AG04450 (cell line): ENCODE measurements at regions not wholly inside any gene's neighbourhood (a gene's known extent, or its start where the extent isn't known, plus 50 kb on each side); places are given as distances from the start of the nearest gene placed in this dataset.

ENCODE experiments used
- CTCF ChIA-PET: fragments of 300-600, 350-600 bp; formaldehyde crosslinking; extraction: SDS; loops from one replicate; lab custom pipeline; 2022; ENCODE audit warnings: antibody characterized with exemption, inconsistent platforms; lab: Charles Lee
- POLR2A ChIA-PET: fragments of 350-600 bp; formaldehyde crosslinking; extraction: SDS; loops from one replicate; lab custom pipeline; 2021; ENCODE audit warnings: antibody characterized with exemption, inconsistent platforms; lab: Yijun Ruan, JAX
- DNase-seq: peaks from one replicate; pipeline ENCODE4 v3.0.0-alpha.2; 2011; ENCODE audit warnings: low read depth, low spot score
- H3K27ac ChIP-seq: one replicate; pipeline ENCODE4 v1.5.1; 2012; ENCODE audit warnings: low read depth, low read length, control low read depth
- H3K27me3 ChIP-seq: one replicate; pipeline ENCODE4 v1.6.0; 2012; ENCODE audit warnings: low read length; ENCODE audit not compliant: control insufficient read depth, insufficient read depth
- H3K4me3 ChIP-seq: 2 replicates; pipeline ENCODE4 v1.5.1; 2011; ENCODE audit warnings: mild to moderate bottlenecking, low read depth, low read length, control low read depth
- H3K9me3 ChIP-seq: 2 replicates; pipeline ENCODE4 v1.5.1; 2012; ENCODE audit warnings: low read length; ENCODE audit not compliant: control insufficient read depth, insufficient read depth
- TF ChIP-seq, protein P1 (sequence below): IDR thresholded peaks from 2 replicates; pipeline ENCODE4 v1.5.1; 2011; ENCODE audit warnings: low read depth, low read length, control low read depth, inconsistent platforms

DNA sequence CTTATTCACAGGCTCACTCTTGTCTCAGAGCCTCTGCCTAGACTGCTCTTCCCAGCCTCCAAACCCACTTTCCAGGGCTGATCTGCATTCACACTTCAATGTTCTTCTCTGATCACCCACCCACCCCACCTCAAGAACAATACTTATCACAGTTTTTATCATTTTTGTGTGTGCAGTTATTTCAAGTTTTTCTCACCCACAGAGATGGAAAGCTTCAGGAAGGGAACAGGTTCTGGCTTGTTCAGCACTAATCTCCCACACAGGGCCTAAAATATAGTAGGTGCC, 160.9 kb downstream of the MRPL14 start:
- H3K27ac ChIP-seq: no peak overlapping the region
- H3K9me3 ChIP-seq: peaks cover 3% of the 10 kb centered on the region; the same call in 1 of the 2 replicates
- TF ChIP-seq, protein P1, sequence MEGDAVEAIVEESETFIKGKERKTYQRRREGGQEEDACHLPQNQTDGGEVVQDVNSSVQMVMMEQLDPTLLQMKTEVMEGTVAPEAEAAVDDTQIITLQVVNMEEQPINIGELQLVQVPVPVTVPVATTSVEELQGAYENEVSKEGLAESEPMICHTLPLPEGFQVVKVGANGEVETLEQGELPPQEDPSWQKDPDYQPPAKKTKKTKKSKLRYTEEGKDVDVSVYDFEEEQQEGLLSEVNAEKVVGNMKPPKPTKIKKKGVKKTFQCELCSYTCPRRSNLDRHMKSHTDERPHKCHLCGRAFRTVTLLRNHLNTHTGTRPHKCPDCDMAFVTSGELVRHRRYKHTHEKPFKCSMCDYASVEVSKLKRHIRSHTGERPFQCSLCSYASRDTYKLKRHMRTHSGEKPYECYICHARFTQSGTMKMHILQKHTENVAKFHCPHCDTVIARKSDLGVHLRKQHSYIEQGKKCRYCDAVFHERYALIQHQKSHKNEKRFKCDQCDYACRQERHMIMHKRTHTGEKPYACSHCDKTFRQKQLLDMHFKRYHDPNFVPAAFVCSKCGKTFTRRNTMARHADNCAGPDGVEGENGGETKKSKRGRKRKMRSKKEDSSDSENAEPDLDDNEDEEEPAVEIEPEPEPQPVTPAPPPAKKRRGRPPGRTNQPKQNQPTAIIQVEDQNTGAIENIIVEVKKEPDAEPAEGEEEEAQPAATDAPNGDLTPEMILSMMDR: no peak
- no peak for DNase-seq
- peaks cover 3% of the 10 kb centered on the region for H3K27me3 ChIP-seq
- ChIA-PET POLR2A (no interaction called here), CTCF (no interaction called here)
- H3K4me3 ChIP-seq: no peak overlapping the region

DNA sequence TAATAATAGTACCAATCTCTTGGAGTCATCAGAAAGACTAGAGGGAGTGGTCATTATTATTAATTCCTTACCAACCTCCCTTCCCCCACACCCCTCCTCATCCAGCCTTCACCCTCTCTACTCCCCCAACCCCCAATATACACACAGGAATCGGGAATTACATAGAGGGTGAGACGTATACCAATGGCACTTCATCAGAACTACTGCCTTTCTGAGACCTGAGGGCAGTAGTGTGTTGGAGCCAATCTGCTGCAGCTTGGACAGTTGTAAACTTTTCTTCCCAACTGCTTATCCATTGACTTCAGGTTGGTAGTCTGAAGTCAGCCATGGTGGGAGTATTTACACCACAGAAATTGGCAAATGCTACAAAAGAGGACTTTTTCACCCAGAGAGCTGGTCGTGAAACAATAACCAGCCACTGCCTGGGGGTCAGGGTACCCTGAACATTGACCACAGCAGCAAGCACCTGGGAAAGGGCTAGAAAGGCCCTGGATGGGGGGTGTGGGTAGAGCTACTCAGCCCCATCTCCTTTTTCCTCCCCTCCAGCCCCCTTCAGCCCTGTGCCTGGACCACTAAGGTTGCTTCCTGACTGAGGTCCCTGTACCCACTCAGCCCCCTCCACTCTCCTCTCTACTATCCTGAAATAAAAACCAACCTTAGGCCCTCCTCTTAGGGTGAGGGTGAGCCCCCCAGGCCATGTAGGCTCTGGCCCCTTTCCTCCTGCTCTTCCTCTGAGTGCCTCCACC, 161.5 kb downstream of the MRPL14 start:
- peaks cover 3% of the 10 kb centered on the region for H3K27me3 ChIP-seq
- no peak overlapping the region for H3K27ac ChIP-seq
- H3K4me3 ChIP-seq: no peak overlapping the region
- ChIA-PET CTCF (no interaction called here), POLR2A (no interaction called here)
- peaks cover 3% of the 10 kb centered on the region; the same call in 1 of the 2 replicates for H3K9me3 ChIP-seq
- DNase-seq: no peak
- TF ChIP-seq, protein P1: no peak

DNA sequence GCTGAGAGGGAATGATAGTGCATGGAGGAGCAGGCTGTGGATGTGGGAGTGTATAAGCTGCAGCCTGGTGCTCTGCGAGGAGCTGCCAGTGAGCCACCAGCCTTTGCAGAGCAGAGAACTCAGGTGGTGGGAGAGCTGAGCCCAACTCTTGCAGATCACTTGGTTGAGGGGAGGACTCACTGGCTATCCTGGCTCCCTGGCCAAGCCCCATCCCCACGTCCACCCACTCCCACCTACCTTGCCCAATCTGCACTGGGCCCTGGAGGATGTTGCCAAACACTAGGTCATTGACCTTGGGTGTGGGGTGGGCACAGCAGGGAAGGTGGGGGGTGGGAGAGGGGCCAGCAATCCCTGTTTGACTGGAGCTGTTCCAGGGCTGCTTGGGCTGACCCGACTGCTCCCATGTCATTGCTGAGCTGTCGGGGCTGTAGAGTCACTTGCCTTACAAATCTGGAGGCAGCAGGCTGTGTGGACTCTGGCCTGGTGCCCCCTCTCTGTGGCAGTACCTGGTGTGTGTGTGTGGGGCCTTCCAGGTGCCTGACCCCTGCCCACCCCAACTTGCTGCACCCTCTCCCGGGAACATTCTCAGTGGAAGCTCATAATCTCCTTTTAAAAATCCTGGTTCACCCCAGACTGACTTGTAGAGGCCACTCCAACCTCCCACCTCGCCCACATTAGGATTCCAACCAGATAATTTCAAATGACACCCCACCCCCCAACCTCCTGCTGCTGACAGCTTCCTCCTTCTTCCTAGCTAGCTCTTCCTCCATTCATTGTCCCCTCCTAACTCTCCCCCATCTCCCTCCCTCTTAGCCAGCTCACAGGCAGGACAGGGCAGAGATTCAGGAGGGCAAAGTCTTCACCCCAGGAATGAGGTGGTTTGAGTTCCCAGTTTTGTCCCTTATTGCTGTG, 162.3 kb downstream of the MRPL14 start:
- ChIA-PET CTCF (no interaction called here), POLR2A (no interaction called here)
- H3K4me3 ChIP-seq: no peak overlapping the region
- peaks cover 3% of the 10 kb centered on the region for H3K27me3 ChIP-seq
- no peak overlapping the region for H3K27ac ChIP-seq
- H3K9me3 ChIP-seq: peaks cover 3% of the 10 kb centered on the region; the same call in 1 of the 2 replicates
- no peak for DNase-seq
- TF ChIP-seq, protein P1: no peak

DNA sequence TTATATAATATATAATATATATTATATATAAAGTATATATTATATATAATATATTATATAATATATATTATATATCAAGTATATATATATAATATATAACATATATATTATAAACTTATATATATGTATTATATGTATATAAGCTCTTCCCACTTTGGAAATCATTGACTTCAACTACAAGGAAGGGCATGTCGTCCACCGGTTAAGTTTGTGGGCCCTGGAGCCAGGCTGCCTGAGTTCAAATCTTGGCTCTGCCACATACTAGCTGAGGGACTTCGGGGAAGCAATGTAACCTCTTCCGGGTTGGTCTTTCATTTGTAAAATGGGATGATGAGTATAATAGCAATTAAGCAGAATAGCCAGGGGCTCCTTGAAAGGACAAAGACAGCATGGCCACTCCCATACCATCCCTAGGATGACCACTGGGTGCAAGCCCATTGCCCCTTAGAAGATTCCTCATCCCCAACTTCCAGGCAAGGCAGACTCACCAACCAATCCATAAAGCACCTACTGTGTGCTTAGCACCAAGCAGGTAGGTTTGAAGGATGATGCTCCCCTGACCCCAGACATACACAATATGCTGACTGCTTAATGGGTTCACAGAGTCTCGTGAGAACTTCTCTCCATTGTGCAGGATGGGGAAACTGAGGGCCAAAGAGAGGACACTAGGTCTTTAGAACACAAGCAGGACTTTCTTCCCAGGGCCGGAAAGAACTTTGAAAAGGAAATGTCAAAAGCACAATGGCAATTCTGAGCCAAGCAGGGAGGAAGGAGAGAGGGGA, 163.2 kb downstream of the MRPL14 start:
- no peak overlapping the region for H3K4me3 ChIP-seq
- no peak for DNase-seq
- peaks cover 3% of the 10 kb centered on the region for H3K27me3 ChIP-seq
- ChIA-PET POLR2A (no interaction called here), CTCF (no interaction called here)
- TF ChIP-seq, protein P1: no peak
- H3K9me3 ChIP-seq: peaks cover 3% of the 10 kb centered on the region; the same call in 1 of the 2 replicates
- H3K27ac ChIP-seq: no peak overlapping the region
